Endothelial cell of umbilical vein (primary cell): ENCODE measurements at regions not wholly inside any gene's neighbourhood (a gene's known extent, or its start where the extent isn't known, plus 50 kb on each side); places are given as distances from the start of the nearest gene placed in this dataset.
A peak's percentile ranks its signal among the peaks of the same experiment; 100 is the strongest.
"Not testable (repeated sequence)": the region's sequence is repeated elsewhere in the genome, so short reads cannot be mapped to it uniquely, and the experiment has no call there.

Experiments used
- BruUV-seq: library from RNA; stranded (reverse); fragments of 400-500 nt; replicated peaks from 2 replicates; lab custom pipeline; 2021; lab: Mats Ljungman, UMichigan
- CTCF ChIA-PET: fragments of 300-600, 350-600 bp; sonication (Branson Sonifier 250); formaldehyde crosslinking; loops from one replicate; lab custom pipeline; 2021; ENCODE audit warnings: antibody characterized with exemption, inconsistent platforms; lab: Charles Lee
- POLR2A ChIA-PET: fragments of 300-600, 350-600 bp; sonication (Branson Sonifier 250); formaldehyde crosslinking; loops from one replicate; lab custom pipeline; 2021; ENCODE audit warnings: antibody characterized with exemption, inconsistent platforms; lab: Charles Lee
- DNase-seq: peaks from one replicate; pipeline ENCODE4 v3.0.0-alpha.2; 2011; ENCODE audit warnings: low read depth, low spot score
- FAIRE-seq: peaks from 2 replicates; lab custom pipeline; 2011; peaks lifted over from hg19 to GRCh38; lab: Jason Lieb, UNC
- H2AFZ ChIP-seq: 2 replicates; pipeline ENCODE4 v1.6.0; 2012; ENCODE audit warnings: low read depth, low read length, control low read depth, inconsistent platforms
- H3K27ac ChIP-seq: 2 replicates; pipeline ENCODE4 v1.5.1; 2011; ENCODE audit warnings: low read depth, mild to moderate bottlenecking, control low read depth, low read length, moderate library complexity; ENCODE audit not compliant: insufficient read depth
- H3K27me3 ChIP-seq, 2 experiments: 2 replicates each; pipeline versions ENCODE4 v1.6.0 to v1.6.1; 2011; ENCODE audit warnings: low read length in 2 of 2, mixed read lengths in 1 of 2; ENCODE audit not compliant: control insufficient read depth in 2 of 2, insufficient read depth in 2 of 2
- H3K36me3 ChIP-seq, 2 experiments: 2 replicates in 1 of 2; 3 replicates in 1 of 2; pipeline ENCODE4 v1.5.1; 2011; ENCODE audit warnings: low read length in 2 of 2, mild to moderate bottlenecking in 1 of 2, moderate library complexity in 1 of 2; ENCODE audit not compliant: control insufficient read depth in 2 of 2, insufficient read depth in 2 of 2; ENCODE audit errors: extremely low read depth in 1 of 2
- H3K4me1 ChIP-seq: 3 replicates; pipeline ENCODE4 v1.5.1; 2011; ENCODE audit warnings: mild to moderate bottlenecking, low read length; ENCODE audit not compliant: control insufficient read depth, insufficient read depth; ENCODE audit errors: extremely low read depth
- H3K4me2 ChIP-seq: 2 replicates; pipeline ENCODE4 v1.6.1; 2011; ENCODE audit warnings: low read length, control low read depth, mixed read lengths; ENCODE audit not compliant: insufficient read depth
- H3K4me3 ChIP-seq, 3 experiments: fragments of 200-600 bp in 1 of 3; sonication (generic), shearing (Covaris generic) in 1 of 3; replicated peaks in 1 of 3; 2 replicates each; pipeline ENCODE4 v1.5.1; 2011 to 2016; ENCODE audit warnings: control low read depth in 3 of 3, low read length in 3 of 3, mild to moderate bottlenecking in 2 of 3, inconsistent platforms in 1 of 3, low read depth in 1 of 3, moderate library complexity in 1 of 3; ENCODE audit not compliant: insufficient read depth in 1 of 3
- H3K79me2 ChIP-seq: 2 replicates; pipeline ENCODE4 v1.6.0; 2012; ENCODE audit warnings: low read length, inconsistent platforms; ENCODE audit not compliant: control insufficient read depth, insufficient read depth
- H3K9ac ChIP-seq: replicated peaks from 2 replicates; pipeline ENCODE3; 2011; ENCODE audit warnings: low read length, control low read depth; ENCODE audit not compliant: insufficient read depth; ENCODE audit errors: extremely low read depth
- H3K9me1 ChIP-seq: replicated peaks from 3 replicates; pipeline ENCODE4 v1.6.0; 2011; ENCODE audit warnings: mild to moderate bottlenecking, low read length; ENCODE audit not compliant: control insufficient read depth, insufficient read depth; ENCODE audit errors: extremely low read depth
- H3K9me3 ChIP-seq: replicated peaks from 2 replicates; pipeline ENCODE4 v1.5.1; 2012; ENCODE audit warnings: low read length, inconsistent platforms; ENCODE audit not compliant: control insufficient read depth, insufficient read depth
- H4K20me1 ChIP-seq: replicated peaks from 2 replicates; pipeline ENCODE3; 2011; ENCODE audit warnings: mild to moderate bottlenecking, low read length; ENCODE audit not compliant: control insufficient read depth, insufficient read depth; ENCODE audit errors: extremely low read depth
- GATA2 ChIP-seq: IDR thresholded peaks from 2 replicates; pipeline ENCODE4 v1.7.0; 2011; ENCODE audit warnings: low read depth, mild to moderate bottlenecking, moderate library complexity, mixed read lengths, low read length; ENCODE audit not compliant: insufficient read length, insufficient read depth
- JUN ChIP-seq: IDR thresholded peaks from 2 replicates; pipeline ENCODE4 v1.6.1; 2011; ENCODE audit warnings: borderline replicate concordance, low read depth; ENCODE audit not compliant: insufficient read length, insufficient read depth
- dilution Hi-C: fragments of 300-500 bp; cut with MboI; formaldehyde crosslinking; loops from one replicate; pipeline ENCODE4 v1.15.0; 2019; ENCODE audit warnings: low sequenced_read_pairs; ENCODE audit not compliant: extremely low pct_ligation_motif_present
- intact Hi-C: fragments of 100-400 bp; cut with micrococcal nuclease; formaldehyde crosslinking; loops from one replicate; pipeline ENCODE4 v1.10.0; 2022

DNA sequence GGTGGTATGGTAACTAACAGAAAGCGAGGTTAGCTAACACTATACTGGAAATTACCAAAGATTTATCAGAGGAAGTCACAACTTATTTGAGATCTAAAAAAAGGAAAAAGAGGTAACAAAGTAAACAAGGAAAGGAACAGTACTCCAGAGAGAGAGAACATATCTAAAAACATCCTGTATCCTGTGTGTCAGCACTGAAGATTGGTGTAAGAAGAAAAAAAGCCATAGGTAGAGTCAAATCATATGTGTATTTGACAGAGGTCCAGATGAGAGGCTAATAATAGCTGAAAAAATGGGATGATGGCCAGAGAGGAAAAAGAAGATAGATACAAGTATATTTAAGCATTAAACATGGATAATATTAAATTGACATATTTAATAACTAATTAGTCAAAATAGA lies 802.0 kb upstream of the FAM174A start:
- BruUV-seq, H3K27ac ChIP-seq, H3K36me3 ChIP-seq, H3K9me1 ChIP-seq, H3K4me2 ChIP-seq, H3K79me2 ChIP-seq, H3K9ac ChIP-seq, H4K20me1 ChIP-seq, dilution Hi-C loops, H2AFZ ChIP-seq, H3K4me3 ChIP-seq, H3K4me1 ChIP-seq, POLR2A ChIA-PET, CTCF ChIA-PET, H3K9me3 ChIP-seq, H3K27me3 ChIP-seq: not testable (repeated sequence)
- peak; percentile 70 for FAIRE-seq
- TF ChIP-seq GATA2 = peak; percentile 29
- TF ChIP-seq JUN = peak; percentile 15
- intact Hi-C loops = loop anchor here (5.0 kb wide), 1 partner anchor 566 kb away; no protein-coding TSS in a partner anchor
- peak; percentile 62 for DNase-seq

DNA sequence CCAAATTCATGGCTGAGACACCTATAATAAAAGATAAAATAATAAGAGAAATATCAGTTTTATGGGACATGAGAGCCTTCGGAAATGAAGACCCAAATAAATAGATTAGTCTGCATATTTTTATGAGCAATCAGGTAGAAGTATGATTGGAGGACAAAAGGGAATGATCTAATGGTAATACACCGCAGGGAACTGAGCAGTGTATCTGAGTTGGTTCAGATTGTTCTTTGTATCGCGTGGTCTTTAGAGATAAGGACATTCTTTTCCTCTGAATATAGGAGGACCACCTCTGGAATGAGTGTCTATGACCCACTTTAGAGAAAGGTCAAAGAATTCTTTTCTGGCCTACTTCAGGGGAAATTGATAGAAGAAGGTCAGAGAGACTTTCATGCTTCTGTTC lies 801.8 kb upstream of the CHD1 start:
- peak; percentile 89 for DNase-seq

More for the DNA sequence above, 801.8 kb upstream of the CHD1 start:
- H3K27ac ChIP-seq = peak overlapping the region; percentile 66
- H3K36me3 ChIP-seq, POLR2A ChIA-PET, CTCF ChIA-PET, H3K9me1 ChIP-seq, H3K9me3 ChIP-seq, H2AFZ ChIP-seq, BruUV-seq, H3K9ac ChIP-seq, H3K4me3 ChIP-seq, dilution Hi-C loops, H3K4me1 ChIP-seq, H4K20me1 ChIP-seq, H3K79me2 ChIP-seq, H3K4me2 ChIP-seq, H3K27me3 ChIP-seq: not testable (repeated sequence)
- TF ChIP-seq JUN = peak; percentile 29
- TF ChIP-seq GATA2 = peak; percentile 42
- FAIRE-seq = peak; percentile 90
- intact Hi-C loops = loop anchor here (5.0 kb wide), 1 partner anchor 563 kb away; no protein-coding TSS in a partner anchor
